ENCODE measurements at regions not wholly inside any gene's neighbourhood (a gene's known extent, or its start where the extent isn't known, plus 50 kb on each side); places are given as distances from the start of the nearest gene placed in this dataset.
"Not testable (repeated sequence)": the region's sequence is repeated elsewhere in the genome, so short reads cannot be mapped to it uniquely, and the experiment has no call there.

GRCh38 chr15:45868109-45868691 is 233.4 kb downstream of the SQOR start:
- no peak for DNase-seq

- DNase-seq, result no peak
Observed at GRCh38 chr15:45869034-45869668, 234.3 kb downstream of the SQOR start.

GRCh38 chr15:45871121-45871855 is 236.5 kb downstream of the SQOR start:
- DNase-seq, result no peak

GRCh38 chr15:45873781-45874180 is 239.0 kb downstream of the SQOR start:
- DNase-seq, result no peak

- not testable (repeated sequence) for DNase-seq
Observed at GRCh38 chr15:45874566-45874965, 239.7 kb downstream of the SQOR start.

GRCh38 chr15:45884289-45884688 is 249.5 kb downstream of the SQOR start:
- no peak for DNase-seq

- DNase-seq, result no peak
Observed at GRCh38 chr15:45884755-45885445, 250.1 kb downstream of the SQOR start.

GRCh38 chr15:45885801-45886200 is 251.0 kb downstream of the SQOR start:
- no peak for DNase-seq

- no peak for DNase-seq
Observed at GRCh38 chr15:45891766-45892165, 256.9 kb downstream of the SQOR start.

- no peak for DNase-seq
Observed at GRCh38 chr15:45892182-45892581, 257.4 kb downstream of the SQOR start.

- no peak for DNase-seq
Observed at GRCh38 chr15:45903283-45903682, 268.5 kb downstream of the SQOR start.

- DNase-seq, result no peak
Observed at GRCh38 chr15:45904019-45904418, 269.2 kb downstream of the SQOR start.

GRCh38 chr15:45906230-45906629 is 271.4 kb downstream of the SQOR start:
- DNase-seq, result no peak

- DNase-seq, result no peak
Observed at GRCh38 chr15:45910671-45911070, 275.8 kb downstream of the SQOR start.

GRCh38 chr15:45913451-45913850 is 278.6 kb downstream of the SQOR start:
- no peak for DNase-seq

- no peak for DNase-seq
Observed at GRCh38 chr15:45914425-45914824, 279.6 kb downstream of the SQOR start.

GRCh38 chr15:45918839-45919238 is 284.0 kb downstream of the SQOR start:
- DNase-seq, result no peak

- no peak for DNase-seq
Observed at GRCh38 chr15:45919806-45920205, 285.0 kb downstream of the SQOR start.

- no peak for DNase-seq
Observed at GRCh38 chr15:45921376-45921775, 286.5 kb downstream of the SQOR start.

GRCh38 chr15:45921978-45922377 is 287.1 kb downstream of the SQOR start:
- DNase-seq, result no peak

GRCh38 chr15:45941367-45941766 is 306.5 kb downstream of the SQOR start:
- DNase-seq, result no peak

GRCh38 chr15:45943240-45943639 is 308.4 kb downstream of the SQOR start:
- DNase-seq, result no peak

GRCh38 chr15:45946111-45946510 is 311.3 kb downstream of the SQOR start:
- DNase-seq, result no peak

Measured in right kidney (tissue), 1 donor.